ENCODE measurements at regions not wholly inside any gene's neighbourhood (a gene's known extent, or its start where the extent isn't known, plus 50 kb on each side); places are given as distances from the start of the nearest gene placed in this dataset.

DNA sequence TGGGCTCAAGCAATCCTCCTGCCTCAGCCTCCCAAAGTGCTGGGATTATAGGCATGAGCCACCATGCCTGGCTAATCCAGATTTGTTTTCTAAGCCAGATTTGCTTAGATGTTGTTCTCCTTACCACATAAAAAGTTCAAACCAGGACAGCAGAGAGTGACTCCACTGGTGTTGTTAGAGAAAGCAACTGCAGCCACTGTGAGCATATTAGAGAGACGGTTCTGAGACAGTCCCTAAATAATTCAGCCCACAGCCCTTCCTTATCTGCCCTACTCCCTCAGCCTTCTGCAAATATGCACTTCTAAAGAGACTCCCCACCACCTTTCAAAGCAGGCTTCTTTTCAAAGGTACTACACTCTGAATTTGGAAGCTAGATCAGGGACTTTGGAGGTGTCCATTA, 96.1 kb downstream of the DRD1 start:
- Histone ChIP-seq H3K9ac (no peak overlapping the region), H3K27me3 (replicated peaks; ENCODE audit: insufficient read depth) (no peaks in the 10 kb centered on the region), H3K4me2 (ENCODE audit: unreplicated experiment) (no peak overlapping the region), H2AFZ (no peak overlapping the region), H4K20me1 (ENCODE audit: insufficient read depth) (no peaks in the 10 kb centered on the region), H3F3A (ENCODE audit: insufficient read depth) (no peaks in the 10 kb centered on the region), H3K27ac (no peak overlapping the region), H3K9me3 (ENCODE audit: low read depth) (no peaks in the 10 kb centered on the region), H3K9me2 (ENCODE audit: insufficient read depth) (no peaks in the 10 kb centered on the region), H3K79me2 (ENCODE audit: insufficient read depth) (no peaks in the 10 kb centered on the region), H3K4me3 (no peak overlapping the region), H3K36me3 (ENCODE audit: low read depth) (no peaks in the 10 kb centered on the region), H3K4me1 (ENCODE audit: insufficient read depth) (no peaks in the 10 kb centered on the region)
- WGBS, 2 experiments (ENCODE audit: low coverage in 1 of 2, low lambda C conversion rate in 2 of 2, missing lambda C conversion rate in 2 of 2), result 0% methylated on average over 1 of the region's 1 CpG
- TF ChIP-seq EZH2phosphoT487 (IDR thresholded peaks at IDR 0.05; ENCODE audit: insufficient read depth, low read depth), result no peak
- no peak for TF ChIP-seq EZH2 (IDR thresholded peaks at IDR 0.05; ENCODE audit: insufficient read depth, poor library complexity, severe bottlenecking)
- in situ Hi-C loops (cut with MboI), result no loop called here
- DNase-seq, result no peak

DNA sequence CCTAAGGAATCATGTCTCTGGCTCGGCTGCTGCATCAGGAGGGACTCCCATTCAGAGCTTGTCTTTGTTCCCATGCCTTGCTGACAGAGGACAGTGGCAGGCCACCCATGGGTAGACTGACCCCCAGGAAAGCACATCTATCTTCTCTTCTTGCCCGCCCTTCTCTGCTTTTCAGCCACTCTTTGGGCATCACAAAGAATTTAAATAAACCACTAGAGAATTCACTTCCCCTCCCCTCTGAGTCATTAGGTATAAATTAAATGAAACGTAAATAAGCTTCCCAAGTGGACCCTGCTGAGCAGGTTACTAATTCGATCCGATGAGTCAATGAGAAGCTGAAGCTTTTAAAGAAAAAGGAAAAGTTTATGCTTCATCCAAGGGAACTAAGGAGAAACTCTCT, 97.0 kb downstream of the DRD1 start:
- no peaks in the 10 kb centered on the region for H3K27me3 ChIP-seq (replicated peaks; ENCODE audit: insufficient read depth)
- peak; percentile 9 for DNase-seq
- H3K4me2 ChIP-seq (ENCODE audit: unreplicated experiment), result no peak overlapping the region

GRCh38 chr5:175344331-175345195, 99.4 kb downstream of the DRD1 start:
- Histone ChIP-seq H3K4me3 (no peak overlapping the region), H2AFZ (no peak overlapping the region), H3K4me1 (ENCODE audit: insufficient read depth) (no peaks in the 10 kb centered on the region), H4K20me1 (ENCODE audit: insufficient read depth) (no peaks in the 10 kb centered on the region), H3K27ac (no peak overlapping the region), H3K9me3 (ENCODE audit: low read depth) (no peaks in the 10 kb centered on the region), H3K27me3 (replicated peaks; ENCODE audit: insufficient read depth) (no peaks in the 10 kb centered on the region), H3K36me3 (ENCODE audit: low read depth) (no peaks in the 10 kb centered on the region), H3K9me2 (ENCODE audit: insufficient read depth) (no peaks in the 10 kb centered on the region), H3F3A (ENCODE audit: insufficient read depth) (no peaks in the 10 kb centered on the region), H3K9ac (no peak overlapping the region), H3K79me2 (ENCODE audit: insufficient read depth) (no peaks in the 10 kb centered on the region), H3K4me2 (ENCODE audit: unreplicated experiment) (no peak overlapping the region)
- peak; percentile 3 for DNase-seq
- WGBS, 2 experiments (ENCODE audit: low coverage in 1 of 2, low lambda C conversion rate in 2 of 2, missing lambda C conversion rate in 2 of 2), result 26 to 36% methylated on average over 4 of the region's 4 CpGs
- in situ Hi-C loops (cut with MboI), result no loop called here
- TF ChIP-seq EZH2phosphoT487 (IDR thresholded peaks at IDR 0.05; ENCODE audit: insufficient read depth, low read depth) (no peak), EZH2 (IDR thresholded peaks at IDR 0.05; ENCODE audit: insufficient read depth, poor library complexity, severe bottlenecking) (no peak)

More for the DNA sequence above, 97.0 kb downstream of the DRD1 start:
- no peak overlapping the region for H3K9ac ChIP-seq
- in situ Hi-C loops (cut with MboI), result no loop called here
- H3K27ac ChIP-seq, result no peak overlapping the region
- H3K79me2 ChIP-seq (ENCODE audit: insufficient read depth), result no peaks in the 10 kb centered on the region
- 6 to 13% methylated on average over 5 of the region's 5 CpGs for WGBS, 2 experiments (ENCODE audit: low coverage in 1 of 2, low lambda C conversion rate in 2 of 2, missing lambda C conversion rate in 2 of 2)
- H3K9me3 ChIP-seq (ENCODE audit: low read depth), result no peaks in the 10 kb centered on the region
- H3F3A ChIP-seq (ENCODE audit: insufficient read depth), result no peaks in the 10 kb centered on the region
- no peaks in the 10 kb centered on the region for H3K9me2 ChIP-seq (ENCODE audit: insufficient read depth)
- H3K4me1 ChIP-seq (ENCODE audit: insufficient read depth), result no peaks in the 10 kb centered on the region
- no peaks in the 10 kb centered on the region for H3K36me3 ChIP-seq (ENCODE audit: low read depth)
- H3K4me3 ChIP-seq, result no peak overlapping the region
- H2AFZ ChIP-seq, result no peak overlapping the region
- H4K20me1 ChIP-seq (ENCODE audit: insufficient read depth), result no peaks in the 10 kb centered on the region
- TF ChIP-seq EZH2 (IDR thresholded peaks at IDR 0.05; ENCODE audit: insufficient read depth, poor library complexity, severe bottlenecking), result no peak

DNA sequence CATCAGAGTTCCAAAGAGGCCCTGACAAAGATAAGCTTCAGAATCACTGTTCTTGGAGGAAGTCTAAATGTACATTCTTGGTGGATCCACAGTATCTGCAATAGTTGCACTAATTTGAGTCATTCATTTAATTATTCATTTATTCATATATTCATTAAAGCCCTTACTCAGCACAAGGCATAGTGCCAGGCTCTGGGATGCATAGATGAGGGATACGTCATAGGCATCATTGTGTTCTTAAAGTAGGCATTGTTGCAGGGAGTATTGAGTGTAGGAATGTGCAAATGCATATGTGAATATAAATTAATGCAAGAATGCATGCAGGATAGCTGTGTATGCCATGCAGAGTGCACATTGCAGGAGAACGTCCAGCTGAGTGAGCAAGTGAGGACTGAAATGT, 100.7 kb downstream of the DRD1 start:
- in situ Hi-C loops (cut with MboI), result no loop called here
- no peaks in the 10 kb centered on the region for H4K20me1 ChIP-seq (ENCODE audit: insufficient read depth)
- H3K4me3 ChIP-seq, result no peak overlapping the region
- TF ChIP-seq EZH2phosphoT487 (IDR thresholded peaks at IDR 0.05; ENCODE audit: insufficient read depth, low read depth) (no peak), EZH2 (IDR thresholded peaks at IDR 0.05; ENCODE audit: insufficient read depth, poor library complexity, severe bottlenecking) (no peak)
- H3K9me3 ChIP-seq (ENCODE audit: low read depth), result no peaks in the 10 kb centered on the region
- no peaks in the 10 kb centered on the region for H3K36me3 ChIP-seq (ENCODE audit: low read depth)
- no peaks in the 10 kb centered on the region for H3K9me2 ChIP-seq (ENCODE audit: insufficient read depth)
- H3F3A ChIP-seq (ENCODE audit: insufficient read depth), result no peaks in the 10 kb centered on the region
- H3K79me2 ChIP-seq (ENCODE audit: insufficient read depth), result no peaks in the 10 kb centered on the region
- no peak overlapping the region for H3K27ac ChIP-seq
- no peak overlapping the region for H3K9ac ChIP-seq
- no peak overlapping the region for H2AFZ ChIP-seq
- no peaks in the 10 kb centered on the region for H3K27me3 ChIP-seq (replicated peaks; ENCODE audit: insufficient read depth)
- no peak overlapping the region for H3K4me2 ChIP-seq (ENCODE audit: unreplicated experiment)
- DNase-seq, result no peak
- 11 to 17% methylated on average over 2 of the region's 2 CpGs for WGBS, 2 experiments (ENCODE audit: low coverage in 1 of 2, low lambda C conversion rate in 2 of 2, missing lambda C conversion rate in 2 of 2)
- no peaks in the 10 kb centered on the region for H3K4me1 ChIP-seq (ENCODE audit: insufficient read depth)
